HuH-7.5 (cell line): ENCODE measurements at regions not wholly inside any gene's neighbourhood (a gene's known extent, or its start where the extent isn't known, plus 50 kb on each side); places are given as distances from the start of the nearest gene placed in this dataset.
A peak's percentile ranks its signal among the peaks of the same experiment; 100 is the strongest.

Source experiments
- DNase-seq: peaks from one replicate; pipeline ENCODE4 v3.0.0; 2011; ENCODE audit warnings: low spot score

- no peak for DNase-seq
Measured at GRCh38 chr18:25873833-25874232, 216.6 kb downstream of the SS18 start.

- DNase-seq: no peak
Measured at GRCh38 chr18:25866331-25866730, 224.1 kb downstream of the SS18 start.

- no peak for DNase-seq
Measured at GRCh38 chr18:25862881-25863600, 227.4 kb downstream of the SS18 start.

- DNase-seq: no peak
Measured at GRCh38 chr18:25853691-25854433, 236.6 kb downstream of the SS18 start.

GRCh38 chr18:25843791-25844190 lies 246.6 kb downstream of the SS18 start:
- no peak for DNase-seq

- DNase-seq: no peak
Measured at GRCh38 chr18:25842665-25843064, 247.7 kb downstream of the SS18 start.

- DNase-seq: no peak
Measured at GRCh38 chr18:25834061-25834460, 256.4 kb downstream of the SS18 start.

- DNase-seq: peak; percentile 10
Measured at GRCh38 chr18:25832001-25832604, 258.3 kb downstream of the SS18 start.

- no peak for DNase-seq
Measured at GRCh38 chr18:25831301-25831701, 259.1 kb downstream of the SS18 start.

- no peak for DNase-seq
Measured at GRCh38 chr18:25830787-25831186, 259.6 kb downstream of the SS18 start.

GRCh38 chr18:25827961-25828561 lies 262.4 kb downstream of the SS18 start:
- DNase-seq: no peak

GRCh38 chr18:25827228-25827627 lies 263.2 kb downstream of the SS18 start:
- DNase-seq: no peak

- no peak for DNase-seq
Measured at GRCh38 chr18:25826823-25827222, 263.6 kb downstream of the SS18 start.

GRCh38 chr18:25825979-25826776 lies 264.2 kb downstream of the SS18 start:
- DNase-seq: no peak

- no peak for DNase-seq
Measured at GRCh38 chr18:25825056-25825455, 265.4 kb downstream of the SS18 start.

- DNase-seq: no peak
Measured at GRCh38 chr18:25819746-25820363, 270.6 kb downstream of the SS18 start.

- no peak for DNase-seq
Measured at GRCh38 chr18:25818505-25818904, 271.9 kb downstream of the SS18 start.

GRCh38 chr18:25817546-25818237 lies 272.7 kb downstream of the SS18 start:
- DNase-seq: no peak

GRCh38 chr18:25815659-25816058 lies 274.8 kb downstream of the SS18 start:
- DNase-seq: no peak

GRCh38 chr18:25814841-25815458 lies 275.5 kb downstream of the SS18 start:
- DNase-seq: no peak
